Hematopoietic multipotent progenitor cell treated with erythropoietin and hydrocortisone succinate and interleukin-3 and kit ligand, for 4 days (in vitro differentiated cells): ENCODE measurements at regions not wholly inside any gene's neighbourhood (a gene's known extent, or its start where the extent isn't known, plus 50 kb on each side); places are given as distances from the start of the nearest gene placed in this dataset.
"Not testable (repeated sequence)": the region's sequence is repeated elsewhere in the genome, so short reads cannot be mapped to it uniquely, and the experiment has no call there.

ENCODE experiments used
- DNase-seq: peaks from one replicate; pipeline ENCODE4 v3.0.0-alpha.2; 2015

DNA sequence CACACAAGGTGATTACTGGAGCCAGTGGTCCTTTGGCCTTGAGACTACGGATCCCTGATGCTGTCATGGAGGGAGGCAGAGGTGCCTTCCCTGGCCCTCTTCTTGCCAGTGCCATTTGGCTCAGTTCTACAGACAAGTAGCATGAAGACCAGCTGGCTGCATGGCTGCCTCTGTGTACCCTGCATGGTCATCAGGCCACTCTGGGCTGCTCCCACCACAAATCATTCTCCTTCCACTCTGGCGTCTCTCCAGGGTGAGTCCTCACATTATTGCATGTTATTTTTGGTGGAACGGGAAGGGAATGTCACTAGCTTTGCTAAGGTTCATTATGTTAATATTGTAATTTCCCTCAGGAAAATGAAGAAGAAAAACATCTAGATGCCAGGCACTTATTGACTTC, 229.8 kb downstream of the VAPA start:
- no peak for DNase-seq

DNA sequence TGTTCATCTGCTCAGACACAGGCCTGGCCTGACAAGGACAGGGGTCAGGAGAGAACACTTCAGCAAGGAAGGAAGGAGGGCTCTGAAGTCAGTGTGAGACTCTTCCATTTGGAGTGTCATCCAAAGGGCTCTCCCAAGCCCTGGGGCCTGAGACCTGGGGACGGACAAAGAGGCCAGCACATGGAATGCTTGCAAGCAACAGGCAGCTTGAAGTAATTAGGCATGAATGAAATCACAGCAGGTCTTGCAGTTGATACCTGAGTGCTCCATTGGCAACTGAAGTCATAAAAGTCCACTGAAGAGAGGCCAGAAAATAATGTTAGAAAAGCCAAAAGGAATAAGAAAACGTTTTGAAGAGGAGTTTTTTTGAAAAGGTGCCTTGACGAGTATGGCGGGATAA, 231.7 kb downstream of the VAPA start:
- DNase-seq: no peak

DNA sequence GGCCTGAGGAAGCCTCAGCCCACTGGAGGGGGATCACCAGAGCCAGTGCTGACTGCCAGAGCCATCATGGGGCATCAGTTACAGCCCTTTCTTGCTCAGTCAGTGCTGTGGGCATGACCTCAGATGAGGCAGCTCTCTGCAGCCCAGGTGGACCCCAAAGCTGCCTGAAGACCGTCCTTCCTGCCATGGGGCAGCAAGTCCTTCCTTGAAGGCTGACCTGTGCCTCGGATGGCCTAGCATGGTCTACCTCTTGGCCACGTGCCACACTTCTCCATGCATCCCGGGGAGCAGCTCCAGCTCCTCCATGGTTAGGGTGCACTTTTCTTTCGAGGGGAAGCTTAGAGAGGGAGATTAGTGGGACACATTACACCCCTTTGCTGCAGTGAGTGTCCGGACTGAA, 233.4 kb downstream of the VAPA start:
- no peak for DNase-seq

DNA sequence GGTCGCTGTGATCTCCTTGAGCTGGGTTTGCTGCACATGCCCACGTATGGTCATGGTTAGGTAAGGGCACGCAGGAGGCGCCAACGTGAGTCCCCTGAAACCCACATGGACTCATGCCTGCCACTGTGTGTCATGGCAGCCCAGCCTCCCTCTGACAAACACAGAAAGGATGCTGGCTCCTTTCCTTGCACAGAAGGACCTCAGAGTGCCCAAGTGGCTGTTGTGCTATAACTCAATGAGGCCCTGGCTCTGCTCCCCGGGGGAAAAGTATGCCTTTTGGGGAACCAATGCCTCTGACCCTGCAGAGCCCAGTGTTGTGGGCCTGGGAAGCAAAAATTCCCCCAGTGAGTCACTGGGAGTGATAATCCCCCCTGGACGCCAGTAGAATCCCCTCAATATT, 233.9 kb downstream of the VAPA start:
- no peak for DNase-seq

DNA sequence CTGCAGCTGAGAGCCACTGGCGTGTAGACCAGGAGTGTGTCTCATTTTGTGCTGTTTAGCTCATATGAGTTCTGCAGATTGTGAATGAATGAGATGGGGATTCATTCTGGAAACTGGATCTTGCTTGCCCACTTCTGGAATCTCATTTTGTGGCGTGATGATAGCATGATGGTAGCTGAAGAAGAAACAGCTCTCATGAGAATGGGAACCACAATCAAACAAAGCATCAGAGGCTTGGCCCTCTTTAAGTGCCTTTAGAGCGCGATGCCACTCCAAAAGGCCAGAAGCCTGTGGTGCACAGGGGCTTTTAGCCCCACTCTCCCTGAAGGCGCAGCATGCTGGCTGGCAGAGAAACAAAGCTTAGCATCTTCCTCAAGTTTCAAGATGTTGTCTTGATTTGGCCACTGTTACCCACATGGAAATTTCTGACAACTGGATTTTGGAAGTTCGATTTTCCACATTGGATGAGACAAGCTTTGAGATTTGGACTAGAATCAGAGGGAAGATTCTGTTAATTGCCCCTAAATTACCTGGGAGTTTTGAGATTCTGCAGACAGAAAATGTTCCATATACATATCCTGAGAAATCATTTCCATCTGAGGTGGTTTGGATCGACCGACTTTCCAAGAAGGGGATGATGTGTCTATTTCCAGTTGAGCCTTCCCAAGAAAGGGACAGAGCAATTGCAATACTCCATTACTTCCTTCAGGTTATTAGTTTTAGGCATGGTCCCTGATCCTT, 234.5 kb downstream of the VAPA start:
- no peak for DNase-seq

DNA sequence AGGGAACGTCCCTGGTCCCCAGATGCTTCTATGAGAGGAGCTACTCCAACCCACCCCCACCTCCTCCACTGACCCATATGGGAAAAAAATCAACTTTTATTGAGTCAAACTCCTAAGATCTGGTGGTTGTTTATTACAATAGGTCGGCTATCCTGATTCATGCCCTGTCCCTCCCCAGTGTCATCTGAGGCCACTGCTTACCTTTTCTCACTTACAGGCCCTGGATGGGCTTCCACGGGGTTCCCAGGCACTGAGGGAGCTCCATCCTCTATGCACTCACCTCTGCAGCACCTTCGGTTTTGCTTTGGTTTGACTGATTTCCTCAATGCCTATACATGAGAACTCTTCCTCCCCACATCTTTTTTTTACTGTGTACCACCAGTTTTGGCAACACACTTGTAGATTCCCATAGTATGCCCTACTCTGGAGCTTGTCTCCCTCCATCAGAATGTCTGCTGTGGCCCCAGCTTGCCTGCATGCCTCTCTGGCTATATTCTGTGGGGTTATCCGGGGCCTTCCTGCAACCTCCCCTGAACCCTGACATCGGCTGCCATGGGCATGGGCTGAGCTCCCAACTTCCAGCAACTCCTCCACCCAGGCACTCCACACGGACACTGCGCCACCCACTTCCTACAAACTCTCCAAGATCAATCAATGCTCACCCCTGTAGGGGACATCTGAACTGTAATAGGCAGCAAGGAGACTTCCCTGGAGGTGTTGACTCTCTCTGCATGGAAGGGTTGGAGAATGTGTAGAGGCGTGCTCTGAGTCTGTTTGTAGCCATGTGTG, 236.1 kb downstream of the VAPA start:
- DNase-seq: no peak

DNA sequence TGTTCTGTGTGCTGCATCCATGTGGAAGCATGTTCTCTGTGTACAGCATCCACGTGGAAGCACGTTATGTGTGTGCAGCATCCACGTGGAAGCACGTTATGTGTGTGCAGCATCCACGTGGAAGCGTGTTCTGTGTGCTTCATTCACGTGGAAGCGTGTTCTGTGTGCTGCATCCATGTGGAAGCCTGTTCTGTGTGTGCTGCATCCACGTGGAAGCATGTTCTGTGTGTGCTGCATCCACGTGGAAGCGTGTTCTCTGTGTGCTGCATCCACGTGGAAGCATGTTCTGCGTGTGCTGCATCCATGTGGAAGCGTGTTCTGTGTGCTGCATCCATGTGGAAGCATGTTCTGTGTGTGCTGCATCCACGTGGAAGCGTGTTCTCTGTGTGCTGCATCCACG, 236.8 kb downstream of the VAPA start:
- not testable (repeated sequence) for DNase-seq

DNA sequence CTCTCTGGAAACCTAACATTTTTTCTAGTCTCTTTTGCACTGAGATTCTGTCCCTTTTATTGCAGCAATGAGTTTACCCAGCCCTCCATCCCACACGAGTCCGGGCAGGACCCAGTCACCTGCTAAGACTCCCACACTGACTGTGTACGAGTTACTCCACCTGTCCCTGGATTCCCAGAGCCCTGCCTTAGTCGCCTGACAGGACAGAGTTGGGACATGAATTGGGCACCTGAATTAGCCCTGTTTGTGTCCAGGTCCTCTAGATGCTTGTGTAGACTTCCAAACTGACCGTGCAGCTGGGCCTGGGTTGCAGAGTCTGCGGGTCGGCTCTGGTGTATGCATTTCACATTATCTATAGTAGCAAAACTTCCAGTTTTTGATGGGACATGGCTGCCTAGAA, 238.7 kb downstream of the VAPA start:
- DNase-seq: no peak

DNA sequence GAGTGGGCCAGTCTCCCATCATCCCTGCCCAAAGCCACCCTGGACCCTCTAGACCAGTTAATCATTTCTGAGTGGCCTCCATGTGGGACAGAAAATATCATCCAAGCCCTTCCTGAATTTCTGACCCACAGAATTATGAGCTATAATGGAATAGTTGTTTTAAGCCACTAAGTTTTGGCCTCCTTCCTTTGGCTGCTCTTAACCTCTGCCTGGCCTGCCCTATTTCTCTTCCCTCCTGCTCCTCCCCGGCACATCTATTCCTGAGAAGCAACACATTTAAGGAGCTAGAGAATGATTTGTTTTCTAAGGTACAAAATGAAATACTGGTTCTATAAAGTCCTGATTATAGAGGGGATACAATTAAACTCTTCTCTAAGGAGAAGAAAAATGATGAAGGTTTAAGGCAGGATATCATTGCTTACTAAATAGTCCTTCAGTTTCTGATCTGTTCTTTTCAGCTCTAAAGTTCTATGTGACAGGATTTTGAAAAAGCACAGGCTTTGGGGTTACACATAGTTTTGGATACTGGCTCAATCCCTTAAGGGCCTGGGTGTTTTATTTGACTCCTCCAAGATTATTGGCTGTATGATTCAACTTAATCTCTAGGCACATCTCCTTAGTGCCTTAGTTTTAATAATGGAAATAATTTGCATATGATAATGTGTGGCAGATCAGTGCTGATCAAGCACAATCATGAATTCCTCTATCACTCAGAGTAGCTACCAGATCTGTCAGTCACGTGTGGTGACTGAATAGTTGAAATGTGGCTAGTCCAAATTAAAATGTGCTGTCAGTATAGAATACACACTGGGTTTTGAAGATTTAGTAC, 240.3 kb downstream of the VAPA start:
- DNase-seq: no peak

DNA sequence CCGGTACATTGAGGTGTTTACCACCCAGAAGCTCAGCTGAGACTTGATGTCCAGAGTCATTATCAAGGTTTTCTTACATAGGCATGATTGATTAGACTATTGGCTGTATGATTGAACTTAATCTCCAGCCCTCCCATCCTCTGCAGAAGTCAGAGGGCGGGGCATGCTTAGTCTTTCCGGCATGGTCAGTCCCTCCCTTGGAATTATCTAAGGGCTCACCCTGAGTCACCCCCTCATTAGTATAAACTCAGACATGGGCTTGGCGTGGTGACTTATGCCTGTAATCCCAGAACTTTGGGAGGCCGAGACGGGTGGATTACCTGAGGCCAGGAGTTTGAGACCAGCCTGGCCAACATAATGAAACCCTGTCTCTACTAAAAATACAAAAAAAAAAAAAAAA, 243.9 kb downstream of the VAPA start:
- DNase-seq: no peak

DNA sequence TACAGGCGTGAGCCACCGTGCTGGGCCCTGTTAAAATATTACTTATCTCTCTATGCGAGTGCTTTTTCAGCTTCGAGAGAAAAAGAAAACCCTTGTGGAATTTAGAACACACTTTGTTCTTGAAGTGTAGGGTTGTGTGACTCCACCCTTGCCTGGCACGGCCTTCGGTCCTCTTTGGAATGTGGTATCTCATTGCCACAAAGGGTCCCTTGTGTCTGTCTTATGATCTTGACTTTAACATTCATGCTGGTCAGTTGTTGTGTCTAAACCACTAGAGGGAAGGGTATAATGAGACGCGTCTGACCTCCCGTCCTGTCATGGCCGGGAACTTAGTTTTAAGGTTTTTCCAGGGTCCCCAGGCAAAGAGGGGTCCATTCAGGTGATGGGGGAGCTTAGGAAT, 246.4 kb downstream of the VAPA start:
- no peak for DNase-seq

DNA sequence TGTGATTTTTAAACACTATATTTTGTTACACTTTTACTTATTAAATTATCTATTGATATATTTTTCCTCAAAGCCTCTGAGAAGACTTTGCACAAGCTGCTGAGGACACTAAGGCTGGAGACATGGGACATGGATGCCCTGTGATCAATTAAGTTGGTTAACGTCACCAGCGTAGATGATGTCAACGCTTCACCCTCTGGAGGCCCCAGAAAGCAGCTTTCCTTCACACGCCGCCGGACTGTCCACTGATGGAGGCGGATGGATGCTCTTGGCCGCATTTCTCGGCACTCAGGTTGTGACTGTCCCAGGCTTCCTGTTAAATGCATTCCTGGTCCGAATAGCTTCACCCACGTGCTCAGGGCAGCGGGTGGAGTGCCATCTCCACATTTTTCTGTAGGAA, 247.5 kb downstream of the VAPA start:
- DNase-seq: no peak

DNA sequence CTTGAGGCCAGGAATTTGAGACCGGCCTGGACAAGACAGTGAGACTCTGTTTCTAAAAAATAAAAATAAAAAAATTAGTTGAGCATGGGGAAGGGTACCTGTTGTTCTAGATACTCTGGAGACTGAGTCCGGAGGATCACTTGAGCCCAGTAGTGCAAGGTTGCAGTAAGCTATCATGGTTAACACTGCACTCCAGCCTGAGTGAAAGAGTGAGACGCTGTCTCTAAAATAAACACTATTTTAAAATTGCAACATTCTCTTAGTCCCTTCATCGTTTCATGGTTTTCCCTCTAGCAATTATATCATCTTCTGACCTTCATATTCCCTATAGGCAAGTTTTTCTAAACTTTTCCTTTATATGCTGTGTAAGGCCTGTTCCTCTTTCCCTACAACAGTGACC, 248.5 kb downstream of the VAPA start:
- no peak for DNase-seq

DNA sequence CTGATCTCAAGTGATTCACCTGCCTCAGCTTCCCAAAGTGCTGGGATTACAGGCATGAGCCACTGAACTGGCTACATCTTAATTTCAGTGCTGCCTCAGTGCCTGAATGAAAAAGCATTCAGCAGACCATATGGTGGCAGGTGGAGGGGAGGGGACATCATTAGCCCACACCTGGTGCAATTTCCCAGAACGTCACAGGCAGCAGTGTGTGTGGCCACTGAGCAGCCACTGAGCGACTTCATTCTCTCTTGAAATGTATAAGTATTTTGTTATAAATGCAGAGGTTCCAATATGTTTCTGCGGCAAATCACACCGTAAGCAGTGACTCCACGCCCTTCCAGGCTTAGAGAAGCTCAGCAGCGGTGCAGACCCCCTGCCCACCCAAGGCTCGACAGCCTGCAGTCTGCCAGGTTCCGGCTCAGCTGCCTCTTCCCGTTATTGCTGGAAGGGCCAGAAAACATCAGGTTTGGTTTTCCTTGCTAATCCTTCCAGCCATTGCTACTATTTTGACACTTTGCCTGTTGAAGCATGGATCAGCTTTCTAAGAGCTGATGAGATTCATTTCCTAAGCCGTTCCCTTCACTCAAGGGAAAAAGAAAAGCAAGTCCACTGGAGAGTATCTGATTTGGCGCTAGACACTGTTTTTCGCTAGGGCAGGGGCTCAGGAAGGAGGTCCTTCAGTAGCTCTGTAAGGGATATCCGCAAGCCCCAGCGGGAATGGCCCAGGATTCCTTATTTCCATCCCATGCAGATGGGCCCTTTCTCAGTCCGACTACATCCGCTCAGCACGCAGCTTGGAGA, 250.7 kb downstream of the VAPA start:
- no peak for DNase-seq

DNA sequence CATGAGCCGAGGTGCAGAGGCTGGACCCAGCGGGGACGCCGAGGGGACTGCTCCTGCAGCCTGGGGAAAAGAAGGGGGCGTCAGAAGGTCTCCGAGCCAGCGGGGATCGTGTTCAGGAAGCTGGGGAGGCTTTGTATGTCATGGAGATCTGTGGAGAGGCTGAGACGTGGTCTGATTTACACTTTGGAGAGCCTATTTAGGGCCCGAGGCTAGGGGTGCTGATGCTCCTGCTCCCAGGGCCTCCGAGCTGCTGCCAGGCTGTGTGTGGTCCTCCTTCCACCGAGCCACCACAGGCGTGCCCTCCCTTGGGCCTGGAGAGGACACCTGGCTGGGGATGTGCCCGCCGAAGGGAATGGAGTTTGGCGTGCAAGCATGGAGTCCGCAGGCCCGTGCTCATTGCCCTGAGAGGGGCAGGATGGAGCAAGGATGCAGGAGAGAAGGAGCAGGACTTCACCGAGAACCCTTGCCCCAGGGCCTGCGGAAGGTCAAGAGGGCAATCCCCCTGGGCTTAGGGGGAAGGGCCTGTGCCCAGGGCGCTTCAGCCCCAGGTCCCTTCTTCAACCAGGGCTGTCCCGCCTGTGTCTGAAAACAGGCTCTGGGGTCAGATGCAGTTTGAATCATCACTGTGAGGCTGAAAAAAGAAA, 252.5 kb downstream of the VAPA start:
- no peak for DNase-seq

DNA sequence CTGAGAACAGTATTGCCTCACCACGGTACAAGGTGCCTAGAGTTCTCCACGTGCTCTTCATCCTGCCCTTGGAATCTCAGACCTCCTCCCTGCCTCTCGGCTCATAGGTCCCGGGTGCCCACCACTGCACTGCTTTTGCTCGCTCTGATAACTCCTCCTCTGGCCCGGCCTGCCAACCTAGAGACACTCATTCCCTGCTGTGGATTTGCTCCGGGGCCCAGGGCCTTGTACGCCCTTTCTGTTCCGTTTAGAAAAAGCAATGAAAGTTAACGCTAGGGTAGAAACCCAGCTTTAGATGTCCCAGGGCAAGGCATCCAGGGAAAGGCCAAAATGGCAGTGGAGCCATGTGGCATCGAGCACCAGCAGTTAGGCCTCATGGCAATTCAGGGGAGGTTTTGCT, 253.9 kb downstream of the VAPA start:
- DNase-seq: no peak

DNA sequence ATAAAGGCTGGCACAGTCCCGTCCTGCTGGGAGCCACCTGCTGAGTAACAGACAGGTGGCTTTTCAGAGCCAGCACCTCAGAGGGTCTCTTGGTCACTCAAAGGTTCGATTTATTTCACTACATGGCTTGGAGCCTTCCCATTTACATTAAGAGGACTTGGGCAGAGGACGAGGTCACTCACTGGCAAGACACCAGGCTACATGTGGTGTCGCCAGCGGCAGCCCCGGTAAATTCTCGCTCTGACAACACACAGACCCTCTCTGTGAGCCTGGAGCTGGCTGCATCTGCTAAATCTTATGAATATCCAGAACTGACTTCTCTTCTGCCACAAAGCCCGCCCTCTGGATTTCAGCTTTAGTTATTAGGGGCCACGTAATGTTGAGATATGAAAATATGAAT, 254.7 kb downstream of the VAPA start:
- DNase-seq: no peak

DNA sequence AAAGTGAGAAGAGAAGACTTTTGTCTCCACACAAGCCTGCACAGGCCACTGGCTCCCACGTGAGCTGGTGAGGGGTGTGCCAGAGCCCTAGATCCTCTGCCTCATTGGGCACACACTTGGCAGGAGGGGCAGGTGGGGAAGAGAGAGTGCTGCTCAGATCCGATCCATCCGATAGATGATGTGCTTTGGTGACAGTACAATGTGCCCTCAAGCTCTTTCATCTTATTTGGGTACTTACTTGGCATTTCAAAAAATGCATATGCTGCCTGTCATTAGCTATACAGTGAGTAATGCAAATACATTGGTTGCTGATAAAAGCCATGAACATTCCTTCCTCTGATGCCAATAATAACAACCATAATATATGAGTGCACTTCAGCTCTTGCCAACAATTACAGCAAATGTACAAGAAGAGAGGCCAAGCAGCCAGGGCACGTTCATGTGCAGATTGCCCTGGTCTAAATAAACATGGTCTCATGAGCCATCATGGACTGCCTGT, 255.3 kb downstream of the VAPA start:
- DNase-seq: no peak

DNA sequence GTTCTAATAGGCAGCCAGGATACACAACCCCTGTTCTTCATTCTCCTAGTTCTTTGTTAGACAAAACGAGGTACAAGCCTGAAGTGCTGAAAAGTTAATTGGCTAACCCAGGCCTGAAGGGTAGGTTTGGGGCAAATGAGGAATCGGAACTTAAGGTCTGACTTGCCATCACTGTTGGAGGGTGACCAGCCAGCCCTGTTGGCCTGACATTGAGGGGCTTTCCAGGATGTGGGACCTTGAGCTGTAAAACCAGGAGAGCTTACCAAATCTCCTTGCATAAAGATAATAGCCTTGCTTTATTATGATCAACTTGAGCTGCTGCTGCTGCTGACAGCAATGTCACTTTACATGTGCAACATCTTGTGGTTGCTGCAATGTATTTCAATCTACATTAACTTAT, 256.0 kb downstream of the VAPA start:
- DNase-seq: no peak

DNA sequence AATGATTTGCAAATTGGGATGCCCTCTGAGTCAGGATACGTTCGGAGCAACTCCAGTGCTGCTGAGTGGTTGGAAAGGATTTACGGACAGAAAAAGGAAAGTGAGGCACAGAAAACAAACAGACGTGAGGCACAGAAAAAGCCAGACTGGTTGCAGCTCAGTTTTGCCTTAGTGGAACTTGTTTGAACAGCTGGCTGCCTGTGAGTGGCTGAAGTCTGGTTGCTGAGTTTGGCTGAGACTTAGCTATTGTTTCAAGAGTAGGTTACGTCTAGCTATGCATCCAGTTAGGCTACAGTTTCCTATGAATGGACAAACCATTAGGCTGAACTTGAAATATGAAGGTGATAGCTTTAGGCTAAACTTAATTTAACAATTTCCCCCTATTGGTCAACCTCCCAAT, 256.6 kb downstream of the VAPA start:
- DNase-seq: no peak

DNA sequence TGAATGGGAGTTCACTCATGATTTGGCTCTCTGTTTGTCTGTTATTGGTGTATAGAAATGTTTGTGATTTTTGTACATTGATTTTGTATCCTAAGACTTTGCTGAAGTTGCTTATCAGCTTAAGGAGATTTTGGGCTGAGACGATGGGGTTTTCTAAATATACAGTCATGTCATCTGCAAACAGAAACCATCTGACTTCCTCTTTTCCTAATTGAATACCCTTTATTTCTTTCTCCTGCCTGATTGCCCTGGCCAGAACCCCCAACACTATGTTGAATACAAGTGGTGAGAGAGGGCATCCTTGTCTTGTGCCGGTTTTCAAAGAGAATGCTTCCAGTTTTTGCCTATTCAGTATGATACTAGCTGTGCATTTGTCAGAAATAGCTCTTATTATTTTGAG, 261.5 kb downstream of the VAPA start:
- DNase-seq: not testable (repeated sequence)

DNA sequence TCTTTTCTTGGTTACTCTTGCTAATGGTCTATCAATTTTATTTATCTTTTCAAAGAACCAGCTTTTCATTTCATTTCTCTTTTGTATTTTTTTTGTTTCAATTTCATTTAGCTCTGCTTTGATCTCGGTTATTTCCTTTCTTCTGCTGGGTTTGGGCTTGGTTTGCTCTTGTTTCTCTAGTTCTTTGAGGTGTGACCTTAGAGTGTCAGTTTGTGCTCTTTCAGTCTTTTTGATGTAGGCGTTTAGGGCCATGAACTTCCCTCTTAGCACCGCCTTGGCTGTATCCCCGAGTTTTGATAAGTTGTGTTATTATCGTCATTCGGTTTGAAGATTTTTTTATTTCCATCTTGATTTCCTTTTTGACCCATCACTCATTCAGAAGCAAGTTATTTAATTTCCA, 265.5 kb downstream of the VAPA start:
- DNase-seq: not testable (repeated sequence)
